ENCODE measurements at regions not wholly inside any gene's neighbourhood (a gene's known extent, or its start where the extent isn't known, plus 50 kb on each side); places are given as distances from the start of the nearest gene placed in this dataset.

DNA sequence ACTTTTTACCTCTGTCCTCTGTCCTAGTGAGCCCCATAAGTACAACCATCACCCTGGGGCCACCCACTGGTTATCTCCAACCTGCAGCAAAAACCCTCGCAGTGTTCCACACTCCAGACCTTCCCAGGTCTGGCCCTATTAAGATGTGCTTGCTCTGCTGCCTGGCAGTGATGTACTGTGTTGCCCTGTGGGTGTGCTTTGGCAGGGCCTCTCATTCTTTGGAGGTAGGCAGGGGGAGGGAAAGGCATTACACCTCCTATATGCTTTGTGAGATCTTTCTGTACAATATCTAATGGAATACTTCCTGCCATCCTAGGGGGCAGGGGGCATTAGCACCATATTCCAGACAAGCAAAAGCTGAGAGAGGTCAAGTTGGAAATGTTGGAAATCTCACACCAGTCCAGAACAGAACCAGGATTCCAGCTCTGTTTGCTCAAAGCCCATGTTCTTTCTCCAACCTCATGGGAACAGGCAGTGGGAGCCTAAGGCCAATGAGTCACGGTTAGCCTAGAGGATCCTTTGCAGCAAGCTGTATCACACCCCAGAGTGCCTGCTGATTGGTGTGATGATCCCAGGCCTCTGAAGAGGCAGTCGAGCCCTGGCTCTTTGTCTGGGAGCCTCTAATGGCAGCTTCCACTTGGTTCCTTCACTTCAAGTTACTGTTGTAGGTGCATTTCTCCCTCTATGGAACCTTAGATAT, 59.7 kb upstream of the UBL3 start:
- DNase-seq (ENCODE audit: extremely low read depth, low read depth) = no peak

DNA sequence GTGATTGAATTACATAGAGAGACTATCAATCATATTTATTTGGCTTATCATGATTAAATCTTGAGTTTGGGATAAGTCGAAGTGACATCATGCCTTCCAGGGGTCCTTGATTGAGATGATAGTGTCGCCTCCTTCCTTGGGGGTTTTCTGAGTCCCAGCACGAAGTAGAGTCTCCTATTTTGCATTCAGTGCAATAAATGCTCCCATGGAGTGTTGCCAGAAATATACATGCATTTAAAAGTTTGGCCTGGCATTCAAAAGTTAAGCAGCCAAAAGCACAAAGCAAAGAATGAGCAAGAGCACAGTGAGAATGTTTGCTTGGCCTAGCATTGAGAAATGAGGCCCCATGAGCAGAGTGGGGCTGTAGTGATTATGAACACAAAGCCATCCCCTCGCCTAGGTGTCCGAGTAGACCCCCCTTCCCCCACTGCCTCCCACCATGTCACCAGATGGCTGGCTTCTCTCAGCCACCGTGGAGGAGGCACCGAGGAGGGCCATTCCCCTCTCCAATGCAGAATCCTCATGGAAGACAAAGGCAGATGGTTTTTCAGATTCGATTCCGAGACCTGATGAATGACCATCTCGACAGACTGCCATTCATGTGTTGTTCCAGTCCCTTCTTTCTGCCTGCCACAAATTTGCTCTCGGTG, 58.8 kb upstream of the UBL3 start:
- DNase-seq (ENCODE audit: extremely low read depth, low read depth) = no peak

DNA sequence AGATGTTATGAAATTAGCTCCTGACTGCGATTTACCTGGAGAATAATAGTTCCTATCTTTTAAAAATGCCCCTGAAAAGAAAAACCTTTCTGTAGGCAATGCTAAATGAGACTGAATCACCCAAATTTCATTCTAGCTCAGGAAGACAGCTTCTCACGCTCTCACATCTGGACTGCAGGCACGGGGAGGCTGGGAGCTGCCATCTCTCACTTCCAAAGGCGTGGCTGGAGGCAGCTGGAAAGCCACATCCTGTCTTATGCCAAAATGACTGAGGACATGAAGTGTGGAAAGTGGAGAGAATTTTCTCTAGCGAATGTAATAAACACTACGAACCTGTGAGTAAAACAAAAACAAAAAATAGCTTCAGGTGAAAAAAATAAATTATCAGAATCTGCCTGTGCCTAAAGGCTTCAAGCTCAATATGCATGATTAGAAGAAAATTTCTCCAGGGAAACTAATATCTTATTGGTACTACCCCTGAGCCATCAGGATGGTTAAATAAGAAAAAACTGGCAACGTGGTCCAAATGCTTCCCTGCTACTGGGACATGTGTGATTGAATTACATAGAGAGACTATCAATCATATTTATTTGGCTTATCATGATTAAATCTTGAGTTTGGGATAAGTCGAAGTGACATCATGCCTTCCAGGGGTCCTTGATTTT, 58.1 kb upstream of the UBL3 start:
- no peak for DNase-seq (ENCODE audit: extremely low read depth, low read depth)

DNA sequence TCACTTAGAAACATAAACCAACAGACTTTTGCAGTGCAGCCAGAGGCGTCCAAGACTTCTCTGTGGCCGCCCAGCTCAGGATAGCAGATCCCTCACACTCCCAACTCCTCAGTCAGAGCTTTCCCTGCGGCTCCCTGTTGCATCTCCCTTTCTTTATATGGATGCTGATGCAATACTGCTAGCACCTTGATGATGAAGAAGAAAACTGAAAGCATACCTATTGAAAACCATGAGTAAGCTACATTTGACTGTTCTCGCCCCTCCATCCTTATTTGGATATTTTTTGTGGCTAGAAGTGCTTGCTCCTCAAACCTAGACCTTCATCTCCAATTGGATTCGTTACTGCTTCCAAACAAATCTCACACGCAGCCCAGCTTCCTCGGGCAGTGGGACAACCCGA, 57.3 kb upstream of the UBL3 start:
- no peak for DNase-seq (ENCODE audit: extremely low read depth, low read depth)

DNA sequence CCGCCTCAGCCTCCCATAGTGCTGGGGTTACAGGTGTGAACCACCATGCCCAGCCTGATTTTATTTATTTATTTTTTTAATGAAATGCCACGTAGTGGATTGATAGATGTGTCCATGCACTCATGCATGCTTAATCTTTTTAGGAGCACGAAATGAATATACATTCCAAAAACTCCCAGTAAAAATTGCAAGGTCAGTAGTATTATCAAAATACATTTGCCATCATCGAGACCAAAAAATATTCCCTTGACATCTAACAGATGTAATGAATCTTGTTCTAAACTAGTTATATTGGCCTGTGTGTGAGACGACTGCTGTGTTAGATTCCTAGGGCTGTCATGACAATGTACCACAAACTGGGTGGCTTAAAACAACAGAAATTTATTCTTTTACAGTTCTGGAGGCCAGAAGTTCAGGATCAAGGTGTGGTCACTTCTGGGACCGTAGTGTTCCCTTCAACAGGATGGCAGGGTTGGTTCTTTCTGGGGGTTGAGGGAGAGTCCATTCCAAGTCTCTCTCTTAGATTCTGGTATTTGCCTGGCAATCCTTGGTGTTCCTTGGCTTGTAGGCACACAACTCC, 56.1 kb upstream of the UBL3 start:
- no peak for DNase-seq (ENCODE audit: extremely low read depth, low read depth)

DNA sequence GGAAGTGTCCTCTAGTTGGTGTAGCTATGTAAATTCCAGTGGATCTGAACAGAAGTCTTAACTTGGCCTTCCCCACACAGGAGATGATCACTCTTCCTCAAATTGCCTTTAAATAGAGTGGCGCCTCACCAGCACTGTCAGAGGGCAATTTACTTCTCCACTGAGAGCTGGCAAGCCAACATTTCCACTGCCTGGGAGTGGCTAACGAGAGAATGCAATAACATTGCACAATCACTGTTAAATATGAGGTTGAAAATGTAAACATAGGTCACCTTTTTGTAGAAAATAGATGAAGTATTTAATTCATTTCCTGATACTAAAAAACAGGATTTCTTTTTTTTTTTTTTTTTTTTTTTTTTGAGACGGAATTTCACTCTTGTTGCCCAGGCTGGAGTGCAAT, 55.4 kb upstream of the UBL3 start:
- no peak for DNase-seq (ENCODE audit: extremely low read depth, low read depth)

DNA sequence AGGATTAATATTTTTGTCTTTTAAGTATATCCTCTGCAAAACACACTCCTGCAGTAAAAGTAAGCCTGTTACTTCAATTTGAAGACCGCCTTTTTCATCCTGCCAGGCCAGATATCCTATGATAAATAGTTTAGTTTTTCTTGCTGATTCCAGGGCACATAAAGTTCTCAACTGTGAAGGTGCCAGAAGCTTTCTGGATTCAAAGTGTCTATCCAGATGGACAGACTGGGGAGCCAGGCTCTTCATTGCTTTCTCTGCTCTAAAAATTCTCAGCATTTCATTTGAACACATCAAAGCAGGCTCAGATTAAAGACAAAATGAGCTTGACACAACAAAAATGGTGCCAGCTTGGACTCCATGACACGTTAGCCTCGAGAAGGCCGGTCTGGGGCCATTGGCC, 53.6 kb upstream of the UBL3 start:
- no peak for DNase-seq (ENCODE audit: extremely low read depth, low read depth)

DNA sequence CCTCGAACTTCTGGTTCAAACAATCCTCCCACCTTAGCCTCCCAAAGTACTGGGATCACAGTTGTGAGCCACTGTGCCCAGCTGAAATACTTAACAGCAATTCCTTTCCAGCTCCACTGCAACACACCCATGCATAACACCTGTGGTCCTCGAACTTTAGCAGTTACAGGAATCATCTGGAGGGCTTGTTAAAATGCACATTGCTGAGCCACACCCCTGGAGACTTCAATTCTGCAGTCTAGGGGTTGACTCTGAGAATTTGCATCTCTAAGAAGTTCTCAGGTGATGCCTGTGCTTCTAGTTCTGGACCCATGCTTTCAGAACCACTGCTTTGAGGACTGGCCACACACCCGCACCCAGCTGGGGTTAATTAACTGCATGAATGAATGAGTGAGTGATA, 53.1 kb upstream of the UBL3 start:
- DNase-seq (ENCODE audit: extremely low read depth, low read depth) = no peak

DNA sequence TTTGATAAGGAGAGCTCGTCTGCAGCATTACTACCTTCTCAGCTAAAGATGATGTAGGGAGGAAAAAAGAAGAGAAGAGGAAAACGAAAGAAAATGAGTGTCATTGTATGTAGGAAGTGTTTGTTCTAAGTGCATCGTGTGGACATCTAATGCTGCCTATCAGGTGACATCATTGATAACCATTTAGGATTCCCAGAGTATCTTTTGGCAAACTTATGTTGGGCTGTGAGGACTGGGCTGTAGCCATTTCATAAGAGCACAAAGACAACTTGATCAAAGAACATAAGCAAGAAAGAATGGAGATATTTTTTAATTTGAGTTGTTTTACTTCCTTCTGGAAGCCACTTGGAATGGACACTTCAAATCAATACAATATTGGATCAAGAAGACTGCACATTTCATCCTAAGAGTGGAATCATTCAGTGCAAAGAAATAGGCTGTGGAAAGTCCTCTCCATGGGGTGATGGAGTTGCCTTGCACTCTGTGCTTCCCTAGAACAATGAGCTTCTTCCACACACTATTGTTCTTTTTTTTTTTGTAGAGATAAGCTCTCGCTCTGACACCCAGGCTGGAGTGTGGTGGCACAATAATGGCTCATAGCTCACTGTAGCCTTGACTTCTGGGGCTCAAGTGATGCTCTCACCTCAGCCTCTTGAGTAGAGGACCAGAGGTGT, 52.4 kb upstream of the UBL3 start:
- no peak for DNase-seq (ENCODE audit: extremely low read depth, low read depth)

DNA sequence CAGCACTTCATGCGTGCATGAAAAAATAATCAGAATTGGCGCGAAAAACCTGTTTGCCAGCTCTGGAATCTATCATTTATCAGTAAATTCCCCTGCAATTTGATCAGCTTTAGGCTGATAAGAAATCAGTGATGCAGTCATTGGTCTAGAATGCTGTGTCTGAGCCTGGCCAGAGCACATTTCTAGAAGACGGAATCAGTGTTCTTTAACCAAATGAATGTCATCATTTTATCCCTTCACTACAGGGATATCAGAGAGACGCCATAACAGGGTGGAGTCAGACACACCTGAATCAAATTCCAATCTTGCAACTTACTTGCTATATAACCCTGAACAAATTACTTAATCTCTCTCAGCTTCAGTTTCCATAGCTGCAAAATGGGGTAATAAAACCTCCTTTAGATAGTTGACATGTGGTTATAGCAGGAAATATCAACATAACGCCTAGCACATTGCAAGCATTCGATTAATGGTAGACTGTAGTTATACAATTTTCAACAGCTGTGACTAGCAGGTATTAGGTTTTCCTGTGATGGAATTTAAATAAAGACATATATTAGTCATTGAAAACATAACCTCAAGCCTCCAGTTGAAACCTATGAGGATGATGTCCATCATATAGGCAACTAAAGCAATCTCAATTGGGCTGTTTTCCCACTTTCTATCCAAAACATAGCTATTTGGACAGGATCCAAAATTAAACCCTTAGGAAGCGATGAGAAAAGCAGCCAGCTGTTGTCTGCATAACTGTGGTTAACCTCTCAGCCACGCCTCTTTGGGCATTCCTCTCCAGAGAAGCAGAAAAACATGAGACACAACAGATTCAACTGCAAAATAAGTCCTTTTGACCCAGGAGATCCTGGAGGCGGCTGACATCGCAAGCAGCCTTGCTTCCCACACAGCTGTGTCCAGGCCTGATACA, 51.6 kb upstream of the UBL3 start:
- no peak for DNase-seq (ENCODE audit: extremely low read depth, low read depth)
